ENCODE measurements at regions not wholly inside any gene's neighbourhood (a gene's known extent, or its start where the extent isn't known, plus 50 kb on each side); places are given as distances from the start of the nearest gene placed in this dataset.

DNA sequence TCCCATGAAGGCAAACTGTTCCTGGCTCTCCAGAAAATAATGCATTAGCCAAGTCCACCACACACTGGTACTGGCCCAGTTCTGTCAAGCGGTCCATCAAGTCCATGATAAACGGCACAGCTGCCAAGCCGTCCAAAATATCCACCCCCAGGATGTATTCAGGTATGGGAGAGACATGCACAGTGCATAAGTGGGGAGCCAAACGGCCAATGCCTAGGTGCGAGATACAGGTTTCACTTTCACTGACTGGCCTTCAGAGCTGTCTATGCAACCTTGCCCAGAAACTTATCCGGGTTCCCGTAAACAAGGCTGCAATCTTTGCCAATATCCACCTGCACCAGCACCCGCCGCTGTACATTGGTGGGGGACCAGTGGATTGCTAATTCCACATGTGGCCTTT is 795.8 kb downstream of the EFNA5 start:
- TF ChIP-seq, protein P1, sequence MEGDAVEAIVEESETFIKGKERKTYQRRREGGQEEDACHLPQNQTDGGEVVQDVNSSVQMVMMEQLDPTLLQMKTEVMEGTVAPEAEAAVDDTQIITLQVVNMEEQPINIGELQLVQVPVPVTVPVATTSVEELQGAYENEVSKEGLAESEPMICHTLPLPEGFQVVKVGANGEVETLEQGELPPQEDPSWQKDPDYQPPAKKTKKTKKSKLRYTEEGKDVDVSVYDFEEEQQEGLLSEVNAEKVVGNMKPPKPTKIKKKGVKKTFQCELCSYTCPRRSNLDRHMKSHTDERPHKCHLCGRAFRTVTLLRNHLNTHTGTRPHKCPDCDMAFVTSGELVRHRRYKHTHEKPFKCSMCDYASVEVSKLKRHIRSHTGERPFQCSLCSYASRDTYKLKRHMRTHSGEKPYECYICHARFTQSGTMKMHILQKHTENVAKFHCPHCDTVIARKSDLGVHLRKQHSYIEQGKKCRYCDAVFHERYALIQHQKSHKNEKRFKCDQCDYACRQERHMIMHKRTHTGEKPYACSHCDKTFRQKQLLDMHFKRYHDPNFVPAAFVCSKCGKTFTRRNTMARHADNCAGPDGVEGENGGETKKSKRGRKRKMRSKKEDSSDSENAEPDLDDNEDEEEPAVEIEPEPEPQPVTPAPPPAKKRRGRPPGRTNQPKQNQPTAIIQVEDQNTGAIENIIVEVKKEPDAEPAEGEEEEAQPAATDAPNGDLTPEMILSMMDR (IDR thresholded peaks at IDR 0.05; ENCODE audit: insufficient read depth, low read depth, low read length), result no peak
- TF ChIP-seq EZH2 (IDR thresholded peaks at IDR 0.05; ENCODE audit: insufficient read depth, low read length), result no peak

Measured in astrocyte (in vitro differentiated cells and primary cell).